A172 (cell line): ENCODE measurements at regions not wholly inside any gene's neighbourhood (a gene's known extent, or its start where the extent isn't known, plus 50 kb on each side); places are given as distances from the start of the nearest gene placed in this dataset.
"Not testable (repeated sequence)": the region's sequence is repeated elsewhere in the genome, so short reads cannot be mapped to it uniquely, and the experiment has no call there.

Source experiments
- DNase-seq: peaks from one replicate; pipeline ENCODE4 v3.0.0-alpha.2; 2015; ENCODE audit warnings: low spot score

GRCh38 chr1:228796945-228797344, 61.7 kb downstream of the RHOU start:
- DNase-seq: not testable (repeated sequence)

DNA sequence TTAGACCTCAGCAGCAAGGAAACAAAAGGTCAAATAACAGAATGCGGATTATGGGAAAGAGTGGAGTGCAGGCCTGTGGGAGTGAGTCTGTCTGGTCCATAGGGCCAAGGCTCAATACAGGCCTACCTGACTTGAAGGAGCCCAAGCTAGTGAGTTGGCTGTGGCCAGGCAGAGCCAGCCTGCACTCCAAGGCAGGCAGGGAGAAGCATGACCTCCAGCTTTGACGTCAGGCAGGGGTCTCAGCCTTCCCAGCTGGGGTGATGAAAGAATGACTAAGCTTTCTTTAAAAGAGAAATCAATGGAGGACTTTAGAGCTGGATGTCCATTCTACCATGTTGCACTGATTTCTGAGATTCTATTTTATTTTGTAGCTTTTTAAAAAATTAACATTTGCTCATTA, 62.8 kb downstream of the RHOU start:
- DNase-seq: no peak

DNA sequence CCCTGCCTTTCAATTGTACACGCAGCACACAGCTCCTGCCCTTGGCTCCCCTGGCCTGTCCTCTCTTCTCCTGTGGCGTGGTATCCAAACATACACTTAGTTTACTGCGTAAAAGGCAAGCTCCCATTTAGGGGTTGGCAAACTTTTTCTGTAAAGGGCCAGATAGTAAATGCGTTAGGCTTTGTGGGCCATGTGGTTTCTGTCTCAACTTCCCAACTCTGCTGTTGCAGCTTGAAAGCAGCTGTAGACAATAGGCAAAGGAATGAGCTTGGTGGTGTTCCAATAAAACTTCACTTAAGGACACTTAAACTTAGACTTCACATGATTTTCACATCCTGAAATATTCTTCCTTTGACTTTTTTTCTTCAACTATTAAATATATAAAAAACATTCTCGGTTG, 63.3 kb downstream of the RHOU start:
- DNase-seq: no peak

DNA sequence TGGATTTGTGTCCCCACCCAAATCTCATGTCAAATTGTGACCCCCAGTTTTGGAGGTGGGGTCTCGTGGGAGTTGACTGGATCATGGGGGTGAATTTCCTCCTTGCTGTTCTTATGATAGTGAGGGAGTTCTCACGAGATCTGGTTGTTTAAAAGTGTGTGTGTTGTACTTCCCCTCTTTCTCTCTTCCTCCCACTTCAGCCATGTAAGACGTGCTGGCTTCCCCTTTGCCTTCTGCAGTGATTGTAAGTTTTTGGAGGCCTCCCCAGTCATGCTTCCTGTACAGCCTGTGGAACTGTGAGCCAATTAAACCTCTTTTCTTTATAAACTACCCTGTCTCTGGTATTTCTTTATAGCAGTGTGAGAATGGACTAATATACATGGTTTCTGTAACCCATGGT, 64.6 kb downstream of the RHOU start:
- no peak for DNase-seq

DNA sequence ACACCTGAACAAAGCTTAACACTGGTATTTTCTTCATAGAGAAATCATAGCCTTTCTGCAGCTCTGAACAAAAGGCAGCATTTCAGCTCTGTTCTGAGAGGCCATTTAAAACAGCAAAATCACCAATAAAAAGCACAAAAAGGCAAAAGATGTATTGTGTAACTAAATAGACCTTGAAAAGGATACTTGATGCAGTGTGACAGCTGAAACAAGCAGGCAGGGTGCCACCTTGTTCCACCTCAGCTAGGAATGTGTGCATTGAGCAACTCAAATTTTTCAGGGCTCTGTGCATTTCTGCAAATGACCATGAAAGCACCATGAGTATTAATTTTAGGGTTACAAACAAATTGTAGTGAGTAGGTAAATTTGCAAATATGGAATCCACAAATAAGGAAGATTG, 65.8 kb downstream of the RHOU start:
- no peak for DNase-seq

DNA sequence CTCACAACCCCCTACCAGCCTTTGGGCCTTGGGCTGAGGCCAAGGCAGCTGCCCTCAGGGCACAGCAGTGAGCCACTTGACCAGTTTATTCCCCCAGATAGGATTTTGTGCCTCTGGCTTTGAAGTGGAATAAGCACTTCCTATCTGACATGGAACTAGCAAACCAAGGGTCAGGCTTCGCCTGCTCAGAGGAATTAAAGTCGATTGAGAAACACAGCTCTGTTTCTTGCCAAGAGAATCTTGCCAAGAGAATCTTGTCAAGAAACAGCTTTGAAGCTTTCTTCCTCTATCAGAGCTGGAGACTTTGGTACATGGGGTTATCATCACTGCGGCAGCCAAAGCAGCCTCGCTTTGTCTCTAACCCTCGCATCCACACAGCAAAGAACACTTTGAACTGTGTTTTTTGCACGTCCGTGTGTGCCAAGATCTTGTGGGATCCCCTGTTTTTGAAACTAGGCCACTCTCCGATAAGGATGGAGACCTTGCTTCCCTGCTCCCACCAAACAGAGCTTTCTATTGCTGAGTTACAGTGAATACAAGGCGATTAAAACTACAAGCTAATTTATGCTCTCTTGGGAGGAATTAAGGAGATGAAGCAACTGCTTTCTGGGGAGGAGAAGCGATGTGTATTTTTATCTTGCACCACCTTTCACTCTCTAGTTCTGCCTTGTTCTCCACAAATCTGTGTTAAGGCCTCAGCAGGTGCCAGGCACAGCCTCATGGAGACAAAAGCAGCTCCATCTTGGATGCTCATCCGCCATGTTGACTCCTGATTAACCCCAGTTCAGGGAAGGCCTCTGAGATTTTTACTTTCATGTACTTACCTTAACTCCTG, 67.3 kb downstream of the RHOU start:
- no peak for DNase-seq

DNA sequence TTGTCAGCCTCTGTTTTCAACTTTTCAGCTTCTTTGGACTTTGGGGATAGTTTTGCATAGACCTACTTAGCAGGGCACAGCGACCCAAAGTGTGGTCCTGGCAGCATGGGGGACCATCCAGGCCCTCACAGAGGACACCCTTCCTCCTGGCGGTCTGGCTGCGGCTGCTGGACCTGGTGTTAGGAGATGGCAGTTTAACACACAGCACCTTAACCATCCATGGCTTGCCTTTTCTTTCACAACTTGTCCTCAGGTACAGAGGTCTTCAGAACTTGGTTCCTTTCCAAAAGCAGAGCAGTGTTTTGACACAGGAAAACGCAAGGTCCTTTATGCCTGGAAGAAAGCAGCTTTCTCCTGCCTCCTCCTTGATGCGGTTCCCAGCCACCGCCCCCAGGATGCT, 68.1 kb downstream of the RHOU start:
- no peak for DNase-seq

DNA sequence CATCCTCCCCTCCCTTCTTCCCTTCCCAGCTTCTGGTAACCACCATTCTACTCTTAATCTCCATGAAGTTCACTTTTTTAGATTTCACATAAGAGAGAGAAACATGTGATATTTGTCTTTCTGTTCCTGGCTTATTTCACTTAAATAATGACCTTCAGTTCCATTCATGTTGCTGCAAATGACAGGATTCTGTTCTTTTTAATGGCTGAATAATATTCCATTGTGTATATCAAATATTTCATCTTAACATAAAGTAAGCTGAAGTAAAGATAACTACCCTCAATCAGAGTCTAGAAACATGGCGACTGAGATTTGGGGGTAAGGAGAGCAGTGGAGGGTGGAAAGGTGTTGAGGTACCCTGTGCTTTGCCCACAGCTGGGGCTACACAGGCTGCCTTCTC, 68.9 kb downstream of the RHOU start:
- no peak for DNase-seq

DNA sequence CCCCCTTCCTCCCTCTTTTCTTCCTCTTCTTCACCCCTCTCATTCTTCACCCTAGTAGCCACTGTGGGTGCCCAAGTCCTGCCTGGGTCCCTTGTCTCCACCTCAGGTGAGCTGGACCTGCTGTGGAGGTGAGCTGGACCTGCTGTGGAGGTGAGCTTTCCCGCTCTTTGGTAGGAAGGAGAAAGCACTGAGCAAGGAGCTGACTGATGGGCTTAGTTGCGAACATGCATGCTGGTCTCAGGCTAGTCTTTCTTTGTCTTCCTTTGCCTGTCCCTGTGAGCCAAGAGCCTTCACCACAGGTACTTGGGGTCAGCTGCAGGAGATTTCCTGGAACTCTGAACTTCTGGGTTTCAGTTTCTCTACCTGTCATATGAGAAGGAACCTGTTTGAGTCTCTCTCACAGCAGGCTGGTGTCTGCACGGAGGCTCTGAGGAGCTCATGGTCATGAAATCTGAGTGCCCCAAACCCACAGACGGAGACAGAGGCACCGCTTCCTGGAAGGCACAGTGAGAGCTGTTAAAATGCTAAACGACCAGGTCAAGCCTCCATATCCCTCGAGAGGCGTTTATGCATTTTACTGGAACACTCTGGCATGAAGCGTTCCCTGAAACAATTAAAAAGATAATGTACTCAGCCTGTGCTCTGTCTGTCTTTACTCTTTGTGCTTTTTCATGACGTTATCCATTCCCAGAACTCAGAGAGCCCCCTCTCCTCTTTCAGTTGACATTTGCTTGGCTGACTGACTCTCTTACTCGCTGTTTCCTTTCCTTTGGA, 69.5 kb downstream of the RHOU start:
- no peak for DNase-seq

- DNase-seq: no peak
Measured at GRCh38 chr1:228807904-228808605, 72.8 kb downstream of the RHOU start.

DNA sequence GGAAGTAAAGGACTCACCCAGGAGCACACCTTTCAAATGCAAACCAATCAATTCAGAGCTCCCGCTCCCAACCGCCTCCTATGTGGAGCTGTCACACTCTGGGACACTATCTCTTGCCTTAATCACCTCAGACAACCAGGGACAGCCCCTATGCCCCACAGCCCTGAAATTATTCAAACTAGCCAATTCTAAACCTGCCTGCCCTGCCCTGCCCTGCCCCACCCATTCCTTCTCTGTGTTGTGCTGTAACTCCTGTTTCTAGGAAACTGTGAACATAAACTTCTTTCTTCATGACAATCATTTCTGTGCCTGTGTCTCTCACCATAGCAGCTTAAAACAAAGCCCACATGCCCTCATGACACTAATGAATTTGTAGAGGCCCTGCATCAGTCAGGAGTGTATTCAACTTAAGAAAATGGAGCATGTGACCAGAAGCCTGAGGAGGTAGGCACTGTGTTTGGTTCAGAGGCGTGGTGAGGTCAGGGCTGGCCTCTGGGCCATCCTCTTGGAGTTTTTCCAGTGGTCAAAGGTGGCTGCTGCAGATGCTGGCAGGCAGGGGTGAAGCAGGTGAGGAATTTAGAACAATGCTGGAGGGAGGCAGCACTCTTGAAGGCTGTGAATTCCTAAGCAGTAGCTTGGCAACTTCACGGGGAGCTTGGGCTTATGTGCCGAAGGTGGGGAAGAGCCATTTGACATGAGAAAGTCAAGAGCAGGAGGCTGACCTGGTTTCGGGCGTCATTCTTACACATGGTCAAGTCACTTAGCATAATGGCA, 74.5 kb downstream of the RHOU start:
- DNase-seq: no peak

DNA sequence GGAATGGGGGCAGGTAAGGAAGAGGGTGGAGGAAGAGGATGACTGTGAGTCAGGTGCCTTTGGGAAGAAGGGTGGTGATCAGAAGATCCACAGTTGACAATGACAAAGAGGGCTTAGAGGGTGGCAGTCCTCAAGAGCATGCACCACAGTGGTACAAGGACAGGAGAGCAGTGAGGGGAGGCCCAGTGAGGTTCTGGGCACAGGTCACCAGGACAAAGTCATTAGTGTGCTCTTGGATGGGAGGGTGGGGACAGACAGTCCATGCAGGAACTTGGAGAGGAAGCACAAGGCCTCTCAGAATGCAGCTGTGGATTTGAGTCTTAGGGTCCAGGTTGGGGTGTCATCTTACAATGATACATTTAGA, 75.1 kb downstream of the RHOU start:
- no peak for DNase-seq

DNA sequence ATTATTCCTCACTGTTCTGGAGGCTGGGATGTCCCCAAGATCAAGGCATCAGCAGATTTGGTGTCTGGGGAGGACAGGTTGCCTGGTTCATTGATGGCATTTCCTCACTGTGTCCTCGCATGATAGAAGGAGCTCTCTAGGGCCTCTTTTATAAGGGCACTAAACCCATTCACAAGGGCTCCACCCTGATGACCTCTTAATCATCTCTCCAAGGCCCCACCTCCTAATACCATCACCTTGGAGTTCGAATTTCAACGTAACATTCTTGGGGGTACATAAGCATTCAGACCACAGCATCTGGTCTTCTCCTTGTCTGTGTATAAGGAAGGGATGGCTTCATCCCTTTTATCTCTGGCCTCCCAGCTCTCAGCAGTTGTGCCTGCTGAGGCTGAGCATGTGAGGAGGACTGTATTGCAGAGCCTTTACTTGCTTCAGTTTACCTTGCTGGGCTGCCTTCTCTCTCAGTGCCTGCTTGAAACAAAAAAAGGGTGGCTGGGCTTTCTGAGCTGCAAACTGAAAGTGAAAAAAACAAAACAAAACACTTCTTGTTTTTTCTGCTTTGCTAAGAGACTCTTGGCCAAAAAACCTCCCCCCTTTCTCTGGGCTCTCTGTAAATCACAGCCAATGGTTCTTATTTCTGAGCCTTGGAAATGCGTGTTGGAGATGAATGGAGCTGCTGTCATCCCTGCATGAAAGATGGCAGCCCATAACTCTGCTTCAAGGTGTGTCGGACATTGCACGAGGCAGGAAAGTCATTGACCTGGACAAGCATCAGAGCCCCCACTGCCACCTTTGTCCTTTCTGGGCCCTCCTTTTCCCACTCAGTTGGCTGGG, 75.8 kb downstream of the RHOU start:
- no peak for DNase-seq

- no peak for DNase-seq
Measured at GRCh38 chr1:228811712-228812305, 76.5 kb downstream of the RHOU start.

GRCh38 chr1:228812961-228813360, 77.7 kb downstream of the RHOU start:
- no peak for DNase-seq

- no peak for DNase-seq
Measured at GRCh38 chr1:228814176-228814575, 78.9 kb downstream of the RHOU start.

DNA sequence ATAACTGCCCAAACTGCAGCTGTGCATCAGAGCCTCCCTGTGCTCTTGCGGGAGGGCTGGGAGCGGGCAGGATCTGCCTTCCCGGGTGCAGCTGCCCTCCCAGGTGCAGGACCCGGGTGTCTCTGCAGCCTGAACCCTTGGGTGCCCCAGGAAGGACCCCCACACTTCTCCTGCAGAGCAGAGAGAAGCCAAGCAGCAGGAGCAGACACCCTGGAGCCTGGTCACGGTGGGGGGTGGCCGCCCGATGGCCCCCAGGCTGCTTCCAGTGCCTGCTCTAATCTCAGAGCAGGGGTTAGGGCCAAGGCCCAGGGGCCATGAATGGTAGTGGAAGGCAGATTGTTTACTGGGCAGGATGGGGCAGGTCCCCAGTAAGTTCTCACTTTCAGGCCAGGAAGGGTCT, 83.0 kb downstream of the RHOU start:
- DNase-seq: no peak

GRCh38 chr1:228818928-228819630, 83.8 kb downstream of the RHOU start:
- DNase-seq: no peak

GRCh38 chr1:228821252-228821651, 86.0 kb downstream of the RHOU start:
- DNase-seq: no peak

DNA sequence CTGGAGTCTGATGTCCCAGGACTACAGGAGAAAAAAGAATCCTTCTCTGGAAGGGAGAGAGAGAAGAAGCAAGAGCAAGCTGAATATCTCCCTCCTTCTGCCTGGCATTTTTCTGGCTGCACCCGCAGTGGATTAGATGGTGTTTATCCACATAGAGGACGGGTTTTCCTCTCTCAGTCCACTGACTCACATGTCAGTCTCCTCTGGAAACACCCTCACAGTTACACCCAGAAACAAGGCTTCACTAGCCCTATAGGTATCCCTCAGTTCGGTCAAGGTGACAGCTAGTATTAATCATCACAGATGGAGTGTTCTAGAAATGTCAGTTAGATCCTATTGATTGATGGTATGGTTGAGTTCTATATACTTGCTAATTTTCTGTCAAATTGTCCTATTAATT, 87.9 kb downstream of the RHOU start:
- no peak for DNase-seq
